ENCODE measurements at regions not wholly inside any gene's neighbourhood (a gene's known extent, or its start where the extent isn't known, plus 50 kb on each side); places are given as distances from the start of the nearest gene placed in this dataset.

DNA sequence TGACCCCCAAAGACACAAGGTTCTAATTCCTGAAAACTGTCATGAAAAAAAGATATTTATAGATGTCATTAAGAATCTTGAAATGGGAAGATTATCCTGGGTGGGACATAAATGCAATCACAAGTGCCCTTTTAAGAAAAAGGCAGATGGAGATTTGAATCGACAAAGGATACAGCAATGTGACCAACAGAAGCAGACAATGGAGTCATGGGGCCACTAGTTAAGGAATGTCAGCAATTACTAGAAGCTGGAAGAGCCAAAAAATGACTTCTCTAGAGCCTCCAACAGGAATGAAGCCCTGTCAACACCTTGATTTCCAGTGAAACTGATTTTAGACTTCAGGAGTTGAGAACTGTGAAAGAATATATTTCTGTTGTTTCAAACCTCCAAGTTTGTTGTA, 448.5 kb downstream of the MEI4 start:
- 83 to 93% methylated on average over 1 of the region's 1 CpG for WGBS, 2 donors
- no peak overlapping the region for H3K4me3 ChIP-seq (ENCODE audit: low read depth, poor library complexity, severe bottlenecking)
- no peak for TF ChIP-seq POLR2A (IDR thresholded peaks at IDR 0.05)
- TF ChIP-seq, protein P1, sequence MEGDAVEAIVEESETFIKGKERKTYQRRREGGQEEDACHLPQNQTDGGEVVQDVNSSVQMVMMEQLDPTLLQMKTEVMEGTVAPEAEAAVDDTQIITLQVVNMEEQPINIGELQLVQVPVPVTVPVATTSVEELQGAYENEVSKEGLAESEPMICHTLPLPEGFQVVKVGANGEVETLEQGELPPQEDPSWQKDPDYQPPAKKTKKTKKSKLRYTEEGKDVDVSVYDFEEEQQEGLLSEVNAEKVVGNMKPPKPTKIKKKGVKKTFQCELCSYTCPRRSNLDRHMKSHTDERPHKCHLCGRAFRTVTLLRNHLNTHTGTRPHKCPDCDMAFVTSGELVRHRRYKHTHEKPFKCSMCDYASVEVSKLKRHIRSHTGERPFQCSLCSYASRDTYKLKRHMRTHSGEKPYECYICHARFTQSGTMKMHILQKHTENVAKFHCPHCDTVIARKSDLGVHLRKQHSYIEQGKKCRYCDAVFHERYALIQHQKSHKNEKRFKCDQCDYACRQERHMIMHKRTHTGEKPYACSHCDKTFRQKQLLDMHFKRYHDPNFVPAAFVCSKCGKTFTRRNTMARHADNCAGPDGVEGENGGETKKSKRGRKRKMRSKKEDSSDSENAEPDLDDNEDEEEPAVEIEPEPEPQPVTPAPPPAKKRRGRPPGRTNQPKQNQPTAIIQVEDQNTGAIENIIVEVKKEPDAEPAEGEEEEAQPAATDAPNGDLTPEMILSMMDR (IDR thresholded peaks at IDR 0.05) = no peak
- DNase-seq (ENCODE audit: low spot score in 2 of 2) = no peak
- intact Hi-C loops (cut with DNase I; ENCODE audit: low total_unique reads) = no loop called here

DNA sequence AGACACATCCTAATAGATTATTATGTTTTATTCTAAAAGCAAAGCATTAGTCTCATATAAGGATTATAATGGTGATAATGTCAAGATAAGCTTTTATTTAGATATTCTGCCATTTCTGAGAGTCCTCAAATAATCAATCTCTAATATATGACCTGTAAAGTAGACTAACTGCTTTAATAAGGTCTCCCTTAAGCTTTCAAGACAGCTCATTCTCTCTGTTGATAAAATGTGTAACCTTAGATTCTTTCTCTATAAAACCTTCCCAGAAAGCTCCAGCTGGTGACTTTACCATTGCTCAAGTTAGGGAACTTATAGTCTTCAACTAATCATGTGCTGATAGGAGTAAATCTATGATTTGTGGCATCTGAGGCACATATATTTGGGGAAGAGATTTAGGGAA, 457.8 kb downstream of the MEI4 start:
- TF ChIP-seq, protein P1 (IDR thresholded peaks at IDR 0.05) = no peak
- TF ChIP-seq POLR2A (IDR thresholded peaks at IDR 0.05) = no peak
- H3K4me3 ChIP-seq (ENCODE audit: low read depth, poor library complexity, severe bottlenecking) = no peak overlapping the region
- no peak for DNase-seq (ENCODE audit: low spot score in 2 of 2)
- intact Hi-C loops (cut with DNase I; ENCODE audit: low total_unique reads) = no loop called here

DNA sequence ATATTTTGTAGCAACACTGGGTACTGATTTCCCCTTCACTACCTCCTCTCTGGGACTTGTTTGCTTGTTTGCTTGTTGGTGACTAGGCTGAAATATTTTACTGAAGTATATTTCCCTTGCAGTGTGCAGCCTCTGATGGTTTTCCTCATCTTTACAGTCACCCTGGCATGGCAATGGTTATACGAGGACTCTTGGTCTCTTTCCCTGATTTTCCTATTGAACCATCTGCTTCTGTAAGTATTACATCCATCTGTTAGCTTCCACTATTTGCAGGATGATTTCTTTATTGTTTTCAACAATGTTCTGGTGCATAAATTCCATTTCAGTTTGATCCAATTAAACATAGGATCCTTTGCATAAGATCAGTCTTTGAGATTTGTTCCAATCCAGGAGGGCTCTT, 465.1 kb downstream of the MEI4 start:
- 39 to 52% methylated on average over 1 of the region's 1 CpG for WGBS, 2 donors
- TF ChIP-seq POLR2A (IDR thresholded peaks at IDR 0.05) = no peak
- TF ChIP-seq, protein P1 (IDR thresholded peaks at IDR 0.05) = no peak
- H3K4me3 ChIP-seq (ENCODE audit: low read depth, poor library complexity, severe bottlenecking) = no peak overlapping the region
- intact Hi-C loops (cut with DNase I; ENCODE audit: low total_unique reads) = no loop called here
- no peak for DNase-seq (ENCODE audit: low spot score in 2 of 2)

DNA sequence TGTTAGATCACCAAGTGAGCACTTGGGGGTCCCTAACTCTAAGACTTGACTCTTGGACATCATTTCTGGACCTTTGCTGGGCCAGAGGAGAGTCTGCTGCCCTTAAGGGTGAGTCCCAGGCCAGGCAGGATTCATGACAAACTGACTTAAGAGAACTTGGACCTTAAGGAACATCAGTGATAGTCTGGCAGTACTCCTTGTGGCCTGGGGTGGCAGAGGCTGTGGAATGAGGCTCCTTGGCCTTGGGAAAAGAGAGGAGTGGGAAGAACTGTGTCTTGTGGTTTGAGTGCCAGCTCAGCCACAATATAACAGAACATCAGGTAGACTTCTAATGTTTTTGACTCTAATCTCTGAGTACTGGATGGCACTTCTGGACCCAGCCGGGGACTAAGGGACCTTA, 478.7 kb downstream of the MEI4 start:
- TF ChIP-seq, protein P1 (IDR thresholded peaks at IDR 0.05) = no peak
- TF ChIP-seq POLR2A (IDR thresholded peaks at IDR 0.05) = no peak
- no peak overlapping the region for H3K4me3 ChIP-seq (ENCODE audit: low read depth, poor library complexity, severe bottlenecking)
- no peak for DNase-seq (ENCODE audit: low spot score in 2 of 2)
- intact Hi-C loops (cut with DNase I; ENCODE audit: low total_unique reads) = no loop called here
- WGBS, 2 donors = 88 to 92% methylated on average over 1 of the region's 1 CpG

DNA sequence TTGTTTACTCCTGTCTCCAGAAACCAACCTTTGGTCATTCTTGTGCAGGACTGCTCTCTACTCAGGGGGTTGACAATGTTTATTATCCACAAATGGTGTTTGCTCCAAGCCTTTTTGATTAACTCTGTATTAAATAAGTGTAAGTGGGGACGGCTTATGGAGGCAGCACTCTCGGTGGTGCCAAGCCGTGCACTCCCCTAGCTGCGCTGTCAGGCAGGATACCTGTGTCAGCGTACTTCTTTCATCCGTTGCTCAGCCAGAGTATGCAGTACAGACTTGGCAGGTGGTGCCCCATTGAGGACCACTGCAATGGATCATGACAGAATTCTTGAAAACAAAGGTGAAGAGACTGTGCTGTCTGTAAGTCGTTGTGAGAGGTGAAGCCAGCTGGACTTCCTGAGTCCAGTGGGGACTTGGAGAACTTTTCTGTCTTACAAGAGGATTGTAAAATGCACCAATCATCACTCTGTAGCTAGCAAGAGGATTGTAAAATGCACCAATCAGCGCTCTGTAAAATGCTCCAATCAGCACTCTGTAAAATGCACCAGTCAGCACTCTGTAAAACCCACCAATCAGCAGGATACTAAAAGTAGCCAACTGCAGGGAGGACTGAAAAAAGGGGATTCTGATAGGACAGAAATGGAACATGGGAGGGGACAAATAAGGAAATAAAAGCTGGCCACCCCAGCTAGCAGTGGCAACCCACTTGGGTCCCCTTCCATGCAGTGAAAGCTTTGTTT, 480.0 kb downstream of the MEI4 start:
- 89 to 92% methylated on average over 8 of the region's 8 CpGs for WGBS, 2 donors
- intact Hi-C loops (cut with DNase I; ENCODE audit: low total_unique reads) = no loop called here
- no peak for DNase-seq (ENCODE audit: low spot score in 2 of 2)
- TF ChIP-seq, protein P1 (IDR thresholded peaks at IDR 0.05) = no peak
- TF ChIP-seq POLR2A (IDR thresholded peaks at IDR 0.05) = no peak
- no peak overlapping the region for H3K4me3 ChIP-seq (ENCODE audit: low read depth, poor library complexity, severe bottlenecking)

DNA sequence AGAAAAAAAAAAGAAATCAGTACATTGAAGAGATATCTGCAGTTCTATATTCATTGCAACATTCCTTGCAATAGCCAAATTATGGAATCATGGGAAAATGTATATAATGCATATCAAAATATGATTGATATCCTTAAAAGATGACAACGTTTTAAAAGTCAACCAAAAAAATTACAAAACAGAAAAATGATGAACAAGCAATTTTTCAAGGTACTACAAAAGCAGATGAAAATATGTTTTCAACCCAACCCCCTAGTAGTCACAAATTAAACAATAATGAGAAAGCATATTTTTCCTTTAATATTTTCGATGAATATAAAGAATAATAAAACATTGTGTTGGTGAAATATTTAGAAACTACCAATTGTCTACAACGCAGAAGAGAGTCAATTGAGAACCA, 497.6 kb downstream of the MEI4 start:
- TF ChIP-seq, protein P1 (IDR thresholded peaks at IDR 0.05) = no peak
- no peak for TF ChIP-seq POLR2A (IDR thresholded peaks at IDR 0.05)
- no peak overlapping the region for H3K4me3 ChIP-seq (ENCODE audit: low read depth, poor library complexity, severe bottlenecking)
- DNase-seq (ENCODE audit: low spot score in 2 of 2) = no peak
- 69 to 72% methylated on average over 3 of the region's 3 CpGs for WGBS, 2 donors
- intact Hi-C loops (cut with DNase I; ENCODE audit: low total_unique reads) = no loop called here
